Stimulated activated CD8-positive, alpha-beta memory T cell treated with anti-CD3 and anti-CD28 coated beads, Interleukin-4, amount 100 ng/mL, for 48 hours (primary cell): ENCODE measurements at regions not wholly inside any gene's neighbourhood (a gene's known extent, or its start where the extent isn't known, plus 50 kb on each side); places are given as distances from the start of the nearest gene placed in this dataset.
"Not testable (repeated sequence)": the region's sequence is repeated elsewhere in the genome, so short reads cannot be mapped to it uniquely, and the experiment has no call there.

Source experiments
- DNase-seq: peaks from one replicate; pipeline ENCODE4 v3.0.0-alpha.2; 2020

DNA sequence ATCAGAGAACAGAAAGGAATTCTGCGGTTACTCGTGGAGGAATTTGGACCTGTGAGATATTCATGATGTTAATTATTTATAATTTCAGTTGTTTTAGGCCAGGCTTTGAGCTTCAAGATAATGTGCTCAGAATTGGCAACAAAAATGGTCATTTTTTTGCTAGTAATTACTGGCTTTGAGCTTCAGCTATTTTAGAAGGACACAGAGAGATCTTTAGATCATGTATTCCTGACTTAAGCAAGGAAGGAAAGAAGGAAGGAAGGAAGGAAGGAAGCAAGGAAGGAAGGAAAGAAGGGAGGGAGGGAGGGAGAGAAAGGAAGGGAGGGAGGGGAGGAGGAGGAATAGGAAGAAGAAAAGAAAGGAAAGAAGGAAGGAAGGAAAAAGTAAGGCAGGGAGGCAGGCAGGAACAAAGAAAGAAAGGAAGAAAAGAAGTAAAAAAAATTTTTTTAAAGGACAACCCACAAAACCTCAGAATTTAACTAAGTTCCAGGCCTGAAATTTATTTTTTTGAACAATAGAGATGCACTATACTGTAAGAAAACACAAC lies 277.9 kb upstream of the KLF3 start:
- DNase-seq = no peak

DNA sequence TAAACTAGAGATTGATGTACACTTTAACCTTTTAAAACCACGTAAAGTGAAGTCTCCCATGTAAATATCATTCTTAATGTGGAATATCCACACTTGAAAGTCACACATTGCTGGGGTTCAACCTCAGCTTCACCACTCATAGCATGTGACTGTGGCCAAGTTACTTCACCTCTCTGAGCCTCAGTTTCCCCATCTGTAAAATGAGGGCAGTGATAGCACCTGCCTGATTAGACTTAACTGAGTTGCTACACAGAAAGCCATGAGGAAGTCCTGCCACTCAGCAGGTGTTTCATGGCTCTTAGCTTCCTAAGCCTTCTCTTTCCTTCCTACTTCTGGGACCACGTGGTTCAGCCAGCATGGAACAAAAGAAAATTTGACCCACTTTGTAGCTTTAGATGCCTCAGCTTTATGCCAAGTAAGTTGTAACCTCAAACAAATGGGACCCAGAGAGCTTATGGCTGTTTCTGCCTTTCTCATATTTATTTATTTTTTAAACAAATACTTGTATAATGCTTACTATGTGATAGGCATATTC lies 277.3 kb upstream of the KLF3 start:
- DNase-seq = no peak

DNA sequence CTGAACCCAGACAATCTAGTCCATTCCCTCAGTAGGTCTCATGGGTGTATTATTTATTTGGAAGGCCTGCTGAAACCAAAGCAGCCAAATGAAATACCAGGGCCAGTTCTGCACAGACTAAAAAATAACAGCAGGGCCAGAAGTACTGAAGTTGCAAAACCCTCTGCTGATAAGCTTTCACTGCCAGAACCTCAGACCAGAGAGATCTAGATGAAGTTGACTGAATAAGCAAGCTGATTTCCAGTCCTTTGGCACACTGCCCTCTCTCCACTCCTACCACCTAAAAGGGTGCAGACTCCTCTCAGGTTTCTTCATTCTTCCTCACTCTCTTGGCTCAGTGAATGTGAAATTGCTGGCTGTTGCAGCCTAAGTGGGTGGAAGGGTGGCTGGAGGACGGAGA lies 276.7 kb upstream of the KLF3 start:
- DNase-seq = no peak

DNA sequence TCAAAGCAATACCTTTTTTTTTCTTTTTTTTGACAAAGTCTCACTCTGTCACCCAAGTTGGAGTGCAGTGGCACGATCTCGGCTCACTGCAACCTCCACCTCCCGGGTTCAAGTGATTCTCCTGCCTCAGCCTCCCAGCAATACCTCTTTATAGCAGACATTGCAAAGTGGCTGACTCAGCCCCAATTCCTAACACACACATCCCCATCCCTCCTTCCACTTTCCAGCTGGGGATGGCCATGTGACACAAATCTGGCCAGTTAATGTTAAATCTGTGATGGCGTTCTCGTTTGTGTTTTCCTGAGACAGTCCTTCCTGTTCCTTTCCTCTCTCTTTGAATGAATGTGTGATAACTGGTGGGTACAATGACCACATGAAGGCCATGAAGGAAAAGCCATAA lies 276.2 kb upstream of the KLF3 start:
- DNase-seq = no peak

DNA sequence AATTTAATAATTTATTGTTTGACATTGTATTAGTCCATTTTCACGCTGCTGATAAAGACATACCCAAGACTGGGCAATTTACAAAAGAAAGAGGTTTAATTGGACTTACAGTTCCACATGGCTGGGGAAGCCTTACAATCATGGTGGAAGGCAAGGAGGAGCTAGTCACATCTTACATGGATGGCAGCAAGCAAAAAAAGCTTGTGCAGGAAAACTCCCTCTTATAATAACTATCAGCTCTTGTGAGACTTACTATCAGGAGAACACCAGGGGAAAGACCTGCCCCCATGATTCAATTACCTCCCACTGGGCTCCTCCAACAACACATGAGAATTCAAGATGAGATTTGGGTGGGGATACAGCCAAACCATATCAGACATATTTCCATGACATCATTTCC lies 275.1 kb upstream of the KLF3 start:
- not testable (repeated sequence) for DNase-seq

DNA sequence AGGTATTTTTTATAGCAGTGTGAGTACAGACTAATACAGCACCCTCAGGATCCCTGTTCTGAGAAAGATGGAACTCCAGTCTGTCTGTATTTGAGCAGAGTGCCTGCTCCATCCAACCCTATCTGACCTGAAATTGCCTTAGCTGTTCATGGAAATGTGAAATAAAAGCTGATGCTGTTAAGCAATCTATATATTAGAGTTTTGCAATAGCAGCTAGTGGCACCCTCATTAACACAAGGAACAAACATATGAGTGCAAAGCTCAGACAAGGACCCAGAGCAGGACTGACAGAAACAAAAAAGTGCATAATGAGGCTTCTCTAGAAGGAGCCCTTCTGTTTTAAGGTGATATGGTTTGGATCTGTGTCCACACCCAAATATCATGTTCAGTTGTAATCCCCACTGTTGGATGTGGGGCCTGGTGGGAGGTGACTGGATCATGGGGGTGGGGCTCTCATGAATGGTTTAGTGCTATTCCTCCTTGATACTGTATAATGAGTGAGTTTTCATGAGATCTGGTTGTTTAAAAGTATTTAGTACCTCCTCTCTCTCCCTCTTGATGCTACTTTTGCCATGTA lies 272.9 kb upstream of the KLF3 start:
- DNase-seq = no peak

DNA sequence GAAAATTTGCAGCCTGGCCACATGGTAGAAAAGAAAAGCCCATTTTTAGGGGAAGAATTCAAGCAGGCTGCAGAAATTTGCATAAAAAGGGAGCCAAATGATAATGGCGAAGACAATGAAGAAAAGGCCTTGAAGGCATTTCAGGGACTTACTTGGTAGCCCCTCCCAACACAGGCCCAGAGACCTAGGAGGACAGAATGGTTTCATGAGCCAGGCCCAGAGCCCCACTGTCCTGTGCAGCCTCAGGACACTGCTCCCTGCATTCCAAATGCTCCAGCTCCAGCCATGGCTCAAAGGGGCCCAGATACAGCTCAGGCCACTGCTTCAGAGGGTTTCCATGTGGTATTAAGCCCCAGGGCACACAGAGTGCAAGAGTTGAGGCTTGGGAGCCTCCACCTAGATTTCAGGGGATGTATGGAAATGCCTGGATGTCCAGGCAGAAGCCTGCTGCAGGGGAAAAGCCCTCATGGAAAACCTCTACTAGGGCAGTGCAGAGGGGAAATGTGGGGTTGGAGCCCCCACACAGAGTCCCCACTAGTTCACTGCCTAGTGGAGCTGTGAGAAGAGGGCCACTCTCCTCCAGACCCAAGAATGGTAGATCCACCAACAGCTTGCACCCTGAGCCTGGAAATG lies 271.7 kb upstream of the KLF3 start:
- DNase-seq = no peak

DNA sequence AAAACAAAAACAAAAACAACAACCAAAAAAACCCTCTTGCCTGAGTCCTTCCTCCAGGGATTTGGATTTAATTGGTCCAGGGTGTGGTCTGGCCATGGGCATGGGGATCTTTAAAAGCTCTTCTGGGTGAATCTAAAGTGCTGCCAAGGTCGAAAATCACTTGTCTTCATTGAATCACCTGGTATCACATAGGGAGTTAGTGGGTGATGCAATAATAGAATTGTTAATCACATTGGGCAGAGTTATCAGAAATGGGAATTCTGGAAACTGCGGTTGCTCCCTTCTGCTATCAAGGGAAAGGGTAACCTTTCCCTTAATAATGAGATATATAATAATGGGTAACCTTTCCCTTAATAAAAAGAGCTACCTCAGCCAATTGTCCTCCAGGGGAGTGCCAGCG lies 267.9 kb upstream of the KLF3 start:
- no peak for DNase-seq

DNA sequence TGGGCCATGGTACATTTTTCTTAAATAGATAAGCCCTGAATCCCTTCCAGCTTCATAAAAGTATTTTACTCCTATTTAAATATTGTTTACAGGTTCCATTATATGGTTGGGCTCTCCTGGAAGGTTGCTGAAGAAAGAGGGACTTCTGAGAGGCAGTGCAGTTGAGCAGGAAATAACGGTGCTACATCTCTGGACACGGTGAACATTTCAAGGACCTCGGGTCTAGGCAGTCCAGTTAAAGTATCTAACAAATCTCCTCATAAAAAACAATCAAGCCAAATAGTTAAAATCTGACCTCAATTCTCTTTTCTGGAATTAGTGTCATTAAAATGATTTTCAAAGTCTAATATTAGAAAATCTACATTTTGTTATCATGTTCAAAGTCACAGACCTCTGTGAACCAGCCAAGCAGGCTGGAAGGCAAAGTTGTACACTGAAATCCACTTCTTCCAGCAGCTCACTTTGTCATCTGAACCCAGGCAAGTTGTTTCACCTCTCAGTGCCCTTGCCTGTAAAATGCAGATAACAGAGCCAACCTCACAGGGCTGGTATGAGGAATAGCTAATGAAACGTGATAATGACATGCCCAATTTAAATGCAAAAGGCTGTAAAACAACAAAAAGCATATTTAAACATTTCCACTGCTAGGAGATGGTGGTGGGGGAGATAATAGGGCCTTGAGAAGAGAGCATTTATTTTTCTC lies 267.0 kb upstream of the KLF3 start:
- no peak for DNase-seq

DNA sequence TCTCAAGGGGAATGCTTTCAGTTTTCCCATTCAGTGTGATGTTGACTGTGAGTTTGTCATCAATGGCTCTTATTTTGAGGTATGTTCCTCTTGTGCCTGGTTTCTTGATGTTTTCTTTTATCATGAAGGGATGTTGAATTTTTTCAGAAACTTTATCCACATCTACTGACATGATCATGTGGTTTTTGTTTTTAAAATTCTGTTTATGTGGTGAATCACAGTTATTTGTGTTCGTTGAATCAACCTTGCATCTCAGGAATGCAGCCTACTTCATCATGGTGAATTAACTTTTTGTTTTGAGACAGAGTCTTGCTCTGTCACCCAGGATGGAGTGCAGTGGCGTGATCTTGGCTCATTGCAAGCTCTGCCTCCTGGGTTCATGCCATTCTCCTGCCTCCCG lies 263.1 kb upstream of the KLF3 start:
- no peak for DNase-seq

DNA sequence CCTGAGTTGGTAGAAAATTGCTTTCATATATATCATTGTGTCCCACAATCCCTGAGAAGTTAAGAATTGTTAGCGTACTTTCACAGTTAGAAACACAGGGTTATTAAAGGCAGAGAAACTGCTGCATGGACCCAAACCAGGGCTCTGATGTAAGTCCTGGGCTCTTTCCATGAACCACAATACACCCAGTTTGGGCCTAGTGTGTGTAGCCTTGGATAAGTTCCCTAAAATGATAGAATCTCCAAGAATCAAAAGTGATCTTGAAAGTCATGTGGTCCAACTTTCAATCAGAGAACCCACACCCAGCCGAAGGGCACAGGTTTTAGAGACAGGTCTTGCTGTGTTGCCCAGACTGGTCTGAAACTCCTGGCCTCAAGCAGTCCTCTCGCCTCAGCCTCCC lies 257.8 kb upstream of the KLF3 start:
- DNase-seq = no peak

DNA sequence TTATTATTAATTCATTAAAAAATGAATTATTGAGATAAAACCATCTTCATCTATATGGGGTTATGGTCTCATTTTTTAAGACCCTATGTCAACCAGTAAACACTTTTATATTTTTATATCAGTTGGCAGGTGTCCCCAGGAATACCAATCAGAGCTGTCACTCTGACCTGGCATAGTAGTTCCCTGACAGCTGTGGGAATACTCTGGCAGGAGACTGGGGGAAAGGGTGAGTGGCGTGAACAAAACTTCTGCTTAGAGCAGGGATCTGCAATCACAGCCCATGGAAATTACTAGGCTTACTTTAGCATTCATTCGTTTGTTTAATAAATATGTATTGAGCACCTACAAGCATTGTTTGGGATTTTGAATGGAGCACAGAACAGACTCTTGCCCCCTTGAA lies 254.1 kb upstream of the KLF3 start:
- DNase-seq = no peak

DNA sequence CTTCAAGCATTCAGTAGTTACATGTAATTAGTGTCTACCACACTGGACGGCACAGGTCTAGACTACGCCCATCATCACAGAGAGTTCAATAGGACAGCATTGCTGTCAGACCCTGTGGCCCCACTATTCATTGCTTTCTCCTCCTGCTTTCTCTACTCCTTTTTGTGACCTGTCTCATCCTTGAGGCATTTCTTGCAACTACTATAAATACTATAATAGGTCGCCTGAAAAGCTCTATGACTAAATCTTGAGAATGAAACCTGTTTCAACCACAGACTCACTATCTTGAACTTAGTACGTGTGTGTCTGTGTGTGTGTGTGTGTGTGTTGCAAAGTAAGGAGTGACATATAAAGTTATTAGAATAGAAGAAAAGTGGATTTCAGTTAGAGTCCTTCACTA lies 252.9 kb upstream of the KLF3 start:
- peak; percentile 35 for DNase-seq

DNA sequence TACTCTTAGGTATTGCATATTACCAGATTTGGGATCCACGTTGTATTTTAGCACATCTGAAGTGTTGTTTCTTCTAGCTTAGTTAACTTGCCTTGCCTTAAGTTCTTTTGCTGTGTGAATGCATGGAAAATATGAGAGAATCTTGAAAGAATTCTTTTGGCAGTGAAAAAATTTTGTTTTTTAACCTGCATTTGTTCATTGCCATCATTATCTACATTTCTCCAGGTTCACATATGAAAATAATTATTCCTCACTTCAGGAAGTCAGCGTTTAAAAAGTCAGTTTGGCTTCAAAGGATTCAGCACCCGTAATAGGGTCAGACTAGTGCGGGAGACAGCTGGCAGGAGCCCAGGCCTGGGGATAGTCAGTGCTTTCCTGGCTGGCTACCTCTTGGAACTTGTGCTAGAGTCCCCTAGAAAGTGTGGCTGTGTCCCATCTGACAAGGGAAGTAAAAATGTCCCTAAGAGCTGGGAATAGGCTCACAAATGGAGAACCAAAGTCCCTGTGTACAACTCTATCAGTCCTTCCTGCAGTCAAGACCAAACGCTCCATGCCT lies 251.9 kb upstream of the KLF3 start:
- no peak for DNase-seq

DNA sequence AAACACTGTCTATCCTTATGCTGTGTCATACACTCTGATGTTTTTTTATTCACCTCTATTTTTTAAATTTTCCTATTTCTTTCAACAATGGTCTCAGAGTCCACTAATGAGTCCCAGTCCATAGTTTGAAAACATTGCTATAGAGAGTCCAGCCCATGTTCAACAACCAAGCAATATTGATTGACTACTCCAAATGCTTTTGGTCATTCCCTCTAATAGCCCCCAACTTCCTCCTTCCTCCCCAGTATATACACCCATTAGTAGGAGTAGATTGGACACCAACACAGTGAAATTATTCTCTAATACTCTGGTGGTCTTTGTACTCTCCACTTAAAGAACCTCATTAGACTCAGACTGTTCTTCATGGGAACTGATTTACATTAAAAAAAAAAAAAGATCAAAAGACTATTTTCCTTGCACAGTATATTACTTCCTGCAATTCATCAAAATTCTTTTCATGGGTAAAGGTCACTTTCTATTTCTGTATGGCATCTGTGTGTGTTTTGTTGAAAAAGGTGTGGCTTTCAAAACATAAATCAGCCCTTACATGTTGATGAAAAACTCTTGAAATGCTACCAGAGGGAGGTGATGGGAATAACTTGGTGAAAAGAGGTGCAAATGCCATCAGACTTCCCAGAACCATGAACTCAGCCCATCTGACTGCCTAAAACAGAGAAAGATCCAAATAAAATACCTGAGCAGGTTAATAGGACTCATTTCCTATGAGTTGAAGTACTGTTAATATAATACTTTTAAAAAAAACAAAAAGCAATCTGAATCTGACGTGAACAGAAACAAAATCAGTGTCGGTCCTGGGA lies 250.3 kb upstream of the KLF3 start:
- DNase-seq = no peak

DNA sequence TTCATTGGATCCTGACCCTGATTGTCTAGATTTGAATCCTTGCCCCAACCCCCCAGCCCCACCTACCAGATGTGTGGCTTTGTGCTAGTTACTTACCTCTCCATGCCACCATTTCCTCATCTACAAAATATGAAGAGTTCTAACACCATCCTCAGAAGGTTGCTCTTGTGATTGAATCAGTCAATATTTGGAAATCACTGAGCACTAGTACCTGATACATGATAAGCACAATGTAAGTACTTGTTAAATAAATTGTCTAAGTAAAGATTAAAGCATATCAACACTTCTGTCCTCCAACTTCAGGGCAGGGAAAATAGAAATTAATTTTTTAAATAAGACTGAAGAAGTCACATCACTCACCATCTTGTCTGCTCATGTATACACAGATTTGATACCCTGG lies 249.6 kb upstream of the KLF3 start:
- DNase-seq = no peak

DNA sequence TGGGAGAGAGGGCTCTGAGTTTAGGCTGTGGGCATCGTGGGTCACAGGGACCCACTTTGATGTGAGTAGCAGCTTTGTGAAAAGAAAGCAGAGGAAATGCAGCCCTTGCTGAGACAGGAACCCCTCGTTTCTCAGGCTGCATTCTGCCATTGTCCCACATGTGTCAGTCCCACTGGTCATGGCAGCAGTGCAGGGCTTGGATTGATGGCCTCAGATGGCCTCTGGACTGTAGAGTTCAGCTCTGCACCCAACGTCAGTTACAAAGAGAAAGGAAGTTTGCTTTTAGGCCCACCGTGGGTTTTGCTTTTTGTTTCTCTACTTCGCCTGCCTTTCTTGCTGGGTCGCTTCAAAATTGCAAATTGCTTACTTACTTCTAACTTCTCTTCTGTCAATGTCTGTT lies 248.3 kb upstream of the KLF3 start:
- DNase-seq = no peak

DNA sequence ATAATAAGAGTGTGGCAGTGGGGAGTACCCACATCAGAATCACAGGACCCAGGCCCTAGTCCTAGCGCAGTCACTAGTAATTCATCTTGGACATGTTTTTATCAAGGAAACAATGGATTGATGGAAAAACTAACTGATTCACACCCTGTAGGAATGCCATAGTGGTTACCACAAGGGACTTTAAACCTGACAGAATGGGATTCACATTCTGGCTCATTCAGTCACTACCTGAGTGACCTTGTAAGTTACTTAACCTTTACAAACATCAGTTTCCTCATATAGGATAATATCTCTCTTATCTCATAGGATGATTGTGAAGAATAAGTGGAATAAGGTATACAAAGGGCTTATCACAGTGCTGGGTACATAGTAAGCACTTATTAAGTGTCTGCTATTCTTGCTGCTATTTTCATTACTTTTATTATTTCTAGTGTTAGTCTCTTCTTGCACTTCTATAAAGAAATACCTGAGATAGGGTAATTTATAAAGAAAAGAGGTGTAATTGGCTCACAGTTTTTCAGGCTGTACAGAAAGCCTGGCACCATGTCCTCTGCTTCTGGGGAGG lies 247.5 kb upstream of the KLF3 start:
- DNase-seq = no peak

DNA sequence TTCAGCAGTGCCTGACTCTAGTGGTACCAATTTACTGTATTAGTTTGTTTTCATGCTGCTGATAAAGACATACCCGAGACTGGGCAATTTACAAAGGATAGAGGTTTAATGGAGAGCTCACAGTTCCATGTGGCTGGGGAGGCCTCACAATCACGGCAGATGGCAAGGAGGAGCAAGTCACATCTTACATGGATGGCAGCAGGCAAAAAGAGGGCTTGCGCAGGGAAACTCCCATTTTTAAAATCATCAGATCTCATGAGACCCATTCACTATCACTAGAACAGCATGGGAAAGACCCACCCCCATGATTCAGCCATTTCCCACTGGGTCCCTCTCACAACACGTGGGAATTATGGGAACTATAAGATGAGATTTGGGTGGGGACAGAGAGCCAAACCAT lies 243.7 kb upstream of the KLF3 start:
- DNase-seq = not testable (repeated sequence)

DNA sequence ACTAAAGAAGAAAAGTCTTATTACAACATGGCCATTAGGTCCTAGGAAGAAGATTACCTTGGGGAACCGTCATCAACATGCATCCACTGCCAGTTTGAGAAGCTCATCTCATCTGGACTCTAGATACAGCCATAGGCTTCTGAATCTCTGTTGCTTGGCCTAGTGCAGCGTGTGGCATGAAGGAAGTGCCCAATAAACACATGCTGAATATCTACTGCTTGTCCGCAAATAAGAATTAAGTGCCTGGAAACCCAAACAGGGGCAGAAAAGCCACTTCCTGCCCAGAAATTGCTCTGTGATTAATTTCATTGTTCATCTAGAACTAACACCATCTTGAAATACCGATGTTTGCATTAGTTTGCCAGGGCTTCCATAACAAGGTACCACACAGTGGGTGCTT lies 241.1 kb upstream of the KLF3 start:
- no peak for DNase-seq

DNA sequence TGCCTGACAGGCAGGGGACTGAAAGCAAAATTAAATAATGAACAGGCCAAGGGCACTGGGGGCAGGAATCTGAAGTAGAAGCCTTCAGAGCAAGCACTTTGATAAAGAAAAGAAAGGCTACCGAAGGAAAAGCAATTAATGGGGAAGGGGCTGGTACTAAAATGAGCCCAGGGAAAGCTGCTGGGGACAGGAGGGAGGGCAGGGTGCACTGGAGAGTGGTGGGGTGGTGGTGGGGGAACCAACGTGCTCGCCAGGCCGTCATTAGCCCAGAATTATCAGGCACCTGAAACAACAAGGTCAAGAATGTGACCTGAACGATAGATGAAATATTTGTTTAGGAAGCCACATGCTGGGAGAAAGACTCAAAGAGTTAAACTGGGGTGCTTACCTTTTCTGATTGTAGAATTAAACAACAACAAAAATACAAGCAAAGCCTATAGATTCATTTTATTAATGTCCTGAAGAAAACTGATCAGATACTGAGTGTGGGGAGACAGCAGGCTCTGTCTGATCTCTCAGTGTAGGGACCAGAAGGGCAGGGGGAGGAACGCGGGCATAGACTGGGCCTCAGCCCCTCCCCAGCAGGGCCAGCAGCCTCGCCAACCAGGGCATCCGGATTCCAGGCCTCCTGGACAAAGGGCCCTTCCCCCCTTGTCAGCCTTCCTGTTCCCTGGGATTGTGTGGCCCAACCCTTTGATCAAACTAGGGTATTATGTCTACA lies 239.7 kb upstream of the KLF3 start:
- no peak for DNase-seq

DNA sequence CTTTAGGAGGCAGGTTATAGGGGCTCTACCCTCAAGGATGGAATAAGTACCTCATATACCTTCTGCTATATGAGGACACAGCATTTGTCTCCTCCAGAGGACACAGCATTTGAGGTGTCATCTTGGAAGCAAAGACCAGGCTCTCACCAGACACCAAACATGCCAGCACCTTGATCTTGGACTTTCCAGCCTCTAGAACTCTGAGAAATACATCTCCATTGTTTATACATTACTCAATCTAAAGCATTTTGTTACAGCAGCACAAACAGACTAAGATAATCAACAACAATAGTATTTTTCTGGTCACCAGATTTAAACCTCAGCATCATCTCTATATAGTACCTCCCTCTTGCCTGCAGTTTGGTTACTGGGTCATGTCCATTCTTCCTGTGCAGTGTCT lies 237.5 kb upstream of the KLF3 start:
- DNase-seq = no peak
